NCI-H2107 treated with DMSO at 0.1 percent for 48 hours (cell line): ENCODE measurements at regions not wholly inside any gene's neighbourhood (a gene's known extent, or its start where the extent isn't known, plus 50 kb on each side); places are given as distances from the start of the nearest gene placed in this dataset.
A peak's percentile ranks its signal among the peaks of the same experiment; 100 is the strongest.
"Not testable (repeated sequence)": the region's sequence is repeated elsewhere in the genome, so short reads cannot be mapped to it uniquely, and the experiment has no call there.

Experiments
- DNase-seq: peaks from one replicate; lab custom pipeline; 2025; ENCODE audit not compliant: unreplicated experiment; lab: John Stamatoyannopoulos, UW

- DNase-seq, result no peak
Observed at GRCh38 chr2:84373391-84373790, 85.7 kb downstream of the SUCLG1 start.

DNA sequence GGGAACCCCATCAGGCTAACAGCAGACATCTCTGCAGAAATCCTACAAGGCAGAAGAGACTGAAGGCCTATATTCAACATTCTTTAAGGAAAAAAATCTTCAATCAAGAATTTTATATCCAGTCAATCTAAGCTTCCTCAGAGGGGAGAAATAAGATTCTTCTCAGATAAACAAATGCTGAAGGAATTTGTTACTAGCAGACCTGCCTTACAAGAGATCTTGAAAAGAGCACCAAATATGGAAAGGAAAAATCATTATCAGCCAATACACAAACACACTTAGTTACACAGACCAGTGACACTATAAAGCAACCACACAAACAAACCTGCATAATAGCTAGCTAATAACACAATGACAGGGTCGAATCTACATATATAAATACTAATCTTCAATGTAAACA lies 96.5 kb downstream of the SUCLG1 start:
- no peak for DNase-seq

DNA sequence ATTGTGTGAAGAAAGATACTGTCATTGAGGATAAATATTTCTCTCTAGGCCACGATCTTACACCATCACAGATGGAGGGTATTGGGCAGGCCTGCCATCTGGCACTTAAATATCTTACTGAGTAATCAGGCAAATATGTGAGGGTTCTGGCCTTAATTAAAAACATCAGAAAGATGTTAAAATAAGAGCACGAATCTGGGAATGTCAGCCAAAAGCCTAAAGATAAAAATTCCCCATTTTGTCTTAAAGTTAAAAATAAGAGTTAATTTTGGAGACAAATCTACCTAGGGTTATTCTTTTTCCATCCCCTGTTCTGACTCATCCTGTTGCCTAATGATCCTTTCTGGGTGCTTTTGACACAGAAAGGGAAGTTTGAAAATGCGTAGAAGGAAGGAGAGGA lies 121.0 kb downstream of the SUCLG1 start:
- DNase-seq, result no peak

GRCh38 chr2:84327645-84328249 lies 131.3 kb downstream of the SUCLG1 start:
- DNase-seq, result no peak

DNA sequence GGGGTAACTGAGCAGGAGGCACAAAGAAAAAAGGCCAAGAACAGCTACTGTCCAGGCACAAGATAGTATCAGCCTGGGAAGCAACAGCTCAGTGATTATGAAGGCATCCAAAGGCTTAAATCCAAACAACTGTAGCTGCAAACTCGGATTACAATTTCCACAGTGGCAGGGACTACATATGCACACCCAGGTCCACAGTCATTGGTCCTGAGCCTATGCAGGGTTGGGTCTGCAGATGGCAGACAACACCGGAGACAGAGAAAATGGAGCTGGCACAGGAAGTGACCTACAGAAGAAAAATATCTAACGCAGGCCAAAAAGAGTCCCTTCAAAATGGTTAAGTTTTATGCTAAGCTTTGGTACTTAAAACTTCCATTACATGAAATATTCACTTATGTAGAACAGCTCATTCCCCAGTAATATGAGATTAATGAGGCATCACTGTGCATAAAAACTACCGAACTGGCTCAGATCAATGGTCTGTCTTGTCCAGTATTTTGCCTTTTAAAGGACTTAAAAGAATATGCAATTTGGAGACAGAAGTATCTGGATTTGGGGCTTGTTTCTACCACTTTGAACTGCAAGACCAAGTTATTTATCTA lies 132.1 kb downstream of the SUCLG1 start:
- no peak for DNase-seq

- DNase-seq, result no peak
Observed at GRCh38 chr2:84323890-84324289, 135.2 kb downstream of the SUCLG1 start.

- DNase-seq, result no peak
Observed at GRCh38 chr2:84320940-84321339, 138.1 kb downstream of the SUCLG1 start.

- DNase-seq, result no peak
Observed at GRCh38 chr2:84319581-84319980, 139.5 kb downstream of the SUCLG1 start.

GRCh38 chr2:84317135-84317534 lies 141.9 kb downstream of the SUCLG1 start:
- DNase-seq, result no peak

DNA sequence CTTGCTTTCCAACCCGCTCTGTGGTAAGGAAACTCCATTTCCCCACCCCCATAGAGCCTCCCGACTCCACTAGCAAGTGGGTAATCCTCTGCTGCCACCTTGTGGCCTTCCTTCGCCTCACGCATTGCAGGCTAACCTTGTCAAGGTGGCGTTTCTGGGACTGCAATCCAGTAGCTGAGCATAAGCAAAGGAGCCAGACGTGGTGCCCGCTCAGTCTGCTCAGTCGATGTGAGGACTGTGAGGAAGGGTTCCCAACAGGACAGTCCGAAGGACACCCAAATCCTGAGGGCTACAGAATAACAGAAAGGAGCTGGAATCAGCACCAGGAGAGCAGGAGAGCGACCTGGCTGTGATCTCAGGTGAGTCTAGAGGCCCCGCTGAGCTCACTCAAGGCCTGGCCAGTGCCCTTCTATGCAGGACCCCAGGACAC lies 144.2 kb downstream of the SUCLG1 start:
- peak; percentile 63 for DNase-seq

DNA sequence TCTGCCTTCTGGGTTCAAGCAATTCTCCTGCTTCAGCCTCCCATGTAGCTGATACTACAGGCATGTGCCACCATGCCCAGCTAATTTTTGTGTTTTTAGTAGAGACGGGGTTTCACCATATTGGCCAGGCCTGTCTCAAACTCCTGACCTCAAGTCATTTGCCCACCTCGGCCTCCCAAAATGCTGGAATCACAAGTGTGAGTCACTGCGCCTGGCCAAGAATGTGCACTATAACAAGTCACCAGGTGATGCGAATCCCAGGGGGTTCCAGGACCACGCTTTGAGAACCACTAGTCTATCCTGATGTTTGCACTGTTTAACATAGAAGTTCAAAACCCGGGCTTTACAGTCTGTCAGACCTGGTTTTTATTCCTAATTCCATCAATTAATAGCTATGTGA lies 144.8 kb downstream of the SUCLG1 start:
- DNase-seq, result no peak

- DNase-seq, result no peak
Observed at GRCh38 chr2:84309281-84309680, 149.8 kb downstream of the SUCLG1 start.

GRCh38 chr2:84306361-84306760 lies 152.7 kb downstream of the SUCLG1 start:
- DNase-seq, result no peak

DNA sequence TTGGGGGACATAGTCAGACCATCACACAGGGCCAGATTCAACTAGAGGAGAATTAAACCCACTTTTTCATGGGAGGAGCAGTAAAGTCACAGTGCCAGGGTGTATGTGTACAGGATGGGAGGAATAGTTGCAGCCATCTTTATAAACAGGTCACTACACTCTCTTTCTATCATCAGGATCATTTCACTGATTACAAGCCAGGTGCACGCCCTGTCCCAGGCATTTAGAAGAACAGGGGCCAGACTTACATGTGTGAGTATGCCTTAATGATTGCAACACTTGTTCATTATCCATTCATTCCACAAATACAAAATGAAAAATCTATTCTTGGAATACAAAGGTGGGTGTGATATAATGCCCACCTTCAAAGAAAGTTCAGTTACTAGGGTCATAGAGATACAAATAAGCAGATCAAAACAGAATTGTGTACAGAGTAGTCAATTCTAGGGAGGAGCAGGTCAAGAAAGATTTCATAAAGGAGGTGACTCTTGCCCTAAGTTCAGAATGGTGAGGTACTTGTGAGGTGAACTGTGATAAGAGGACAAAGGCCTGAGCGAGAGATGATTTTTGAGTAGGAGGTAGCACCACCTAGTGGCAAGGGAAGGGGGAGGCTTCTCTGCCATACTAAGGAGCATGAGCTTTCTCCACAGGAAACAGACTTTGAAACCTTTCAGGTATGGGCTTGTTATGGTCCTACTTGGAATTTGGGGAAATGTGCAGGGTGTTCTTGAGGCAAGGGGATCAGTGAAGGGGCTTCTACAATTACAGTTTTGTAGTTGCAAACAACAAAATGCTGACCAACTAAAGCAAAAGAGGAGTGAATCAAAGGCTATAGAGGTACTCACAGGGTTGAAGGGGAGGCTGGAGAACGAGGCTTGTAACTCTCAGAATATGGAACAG lies 156.3 kb downstream of the SUCLG1 start:
- peak; percentile 10 for DNase-seq

DNA sequence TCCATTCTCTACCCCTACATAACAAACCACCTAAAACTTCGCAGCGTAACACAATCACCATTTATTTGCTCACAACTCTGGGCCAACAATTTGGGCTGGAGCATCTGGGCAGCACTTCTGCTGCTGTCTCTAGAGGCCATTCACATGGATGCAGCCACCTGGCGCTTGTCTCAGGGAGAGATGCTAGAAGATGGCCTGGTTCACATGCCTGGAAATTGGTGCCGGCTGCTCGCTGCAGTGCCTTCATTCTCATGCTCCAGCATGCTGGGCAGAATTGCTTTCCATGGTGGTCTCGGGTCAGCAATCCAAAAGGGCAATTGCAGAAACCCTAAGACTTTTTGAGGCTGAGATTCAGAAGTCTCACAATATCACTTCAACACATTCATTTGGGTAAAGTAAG lies 157.4 kb downstream of the SUCLG1 start:
- DNase-seq, result no peak

DNA sequence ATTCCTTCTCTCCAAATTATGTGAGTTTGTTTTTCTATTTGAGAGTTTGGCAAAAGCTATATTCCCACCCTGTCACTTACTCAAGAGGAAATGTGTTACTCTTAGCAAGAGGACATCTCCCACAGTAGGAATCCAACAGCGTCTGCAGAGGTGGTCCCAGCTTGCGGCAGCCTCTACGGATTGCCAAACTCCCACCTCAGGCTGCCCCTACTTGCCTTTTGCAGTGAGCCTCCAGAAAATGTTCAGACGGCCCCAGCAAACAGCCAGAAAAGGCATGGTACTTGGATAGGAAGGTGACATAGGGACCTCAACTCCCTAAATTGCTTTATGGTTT lies 158.4 kb downstream of the SUCLG1 start:
- no peak for DNase-seq

DNA sequence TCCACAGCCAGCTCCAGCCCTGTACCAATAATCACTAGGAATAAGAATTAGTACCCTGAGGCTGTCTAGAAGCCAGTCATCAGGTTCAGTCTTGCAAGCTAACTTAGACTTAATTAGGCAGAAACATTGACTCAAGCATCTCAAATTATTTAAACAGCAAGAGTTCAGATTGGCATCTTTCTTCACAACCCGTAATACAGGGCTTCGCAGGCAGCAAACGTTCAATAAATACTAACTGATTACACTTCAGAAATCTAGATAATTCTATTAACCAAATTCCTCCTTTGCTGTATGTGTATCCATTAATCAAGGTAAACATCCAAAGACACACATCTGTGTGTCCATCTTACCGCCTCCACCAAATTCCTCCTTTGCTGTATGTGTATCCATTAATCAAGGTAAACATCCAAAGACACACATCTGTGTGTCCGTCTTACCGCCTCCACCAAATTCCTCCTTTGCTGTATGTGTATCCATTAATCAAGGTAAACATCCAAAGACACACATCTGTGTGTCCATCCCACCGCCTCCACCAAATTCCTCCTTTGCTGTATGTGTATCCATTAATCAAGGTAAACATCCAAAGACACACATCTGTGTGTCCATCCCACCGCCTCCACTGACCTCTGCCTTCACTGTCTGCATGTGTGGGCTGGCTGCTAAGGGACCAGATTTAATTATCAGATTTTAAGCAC lies 158.9 kb downstream of the SUCLG1 start:
- DNase-seq, result not testable (repeated sequence)

DNA sequence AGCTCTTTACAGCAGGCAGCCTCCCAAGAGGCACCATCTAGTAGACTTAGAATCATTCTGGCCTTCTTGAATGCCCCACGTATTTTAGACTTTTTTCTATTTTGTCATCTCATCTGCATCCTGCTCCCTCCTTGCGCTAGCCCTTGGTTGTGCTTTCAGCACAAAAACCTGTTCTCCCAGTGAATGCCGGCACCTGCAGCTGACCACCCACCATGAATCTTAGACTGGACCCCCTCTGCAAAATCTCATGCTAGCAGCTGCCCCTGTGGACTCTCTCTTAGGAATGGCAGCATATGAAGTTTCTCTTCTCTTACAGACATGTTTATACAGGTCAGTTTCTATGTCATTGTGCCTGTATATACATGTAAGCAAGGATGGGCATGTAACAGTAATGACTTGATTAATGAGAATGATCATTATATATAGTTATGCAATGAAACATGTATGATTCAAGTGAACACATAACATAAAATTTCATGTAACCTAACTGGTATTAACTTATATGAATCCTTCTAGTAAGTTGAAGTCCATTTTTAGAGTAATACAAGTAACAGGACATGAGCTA lies 159.8 kb downstream of the SUCLG1 start:
- DNase-seq, result no peak

DNA sequence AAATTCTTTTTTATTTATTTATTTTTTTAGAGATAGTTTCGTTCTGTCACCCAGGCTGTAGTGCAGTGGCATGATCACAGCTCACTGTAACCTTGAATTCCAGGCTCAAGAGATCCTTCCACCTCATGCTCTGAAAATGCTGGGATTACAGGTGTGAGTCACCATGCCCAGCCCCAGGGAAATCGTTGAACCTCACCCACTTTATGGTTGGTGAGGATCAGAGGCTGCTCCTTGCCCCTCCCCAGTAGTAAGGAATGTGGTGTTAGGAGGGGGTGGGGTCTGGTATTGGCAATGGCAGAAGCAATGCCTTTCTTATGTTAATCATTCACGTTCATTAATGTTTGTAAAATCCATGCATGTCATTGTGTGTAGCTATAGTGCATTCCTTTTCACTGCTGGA lies 161.9 kb downstream of the SUCLG1 start:
- DNase-seq, result no peak

DNA sequence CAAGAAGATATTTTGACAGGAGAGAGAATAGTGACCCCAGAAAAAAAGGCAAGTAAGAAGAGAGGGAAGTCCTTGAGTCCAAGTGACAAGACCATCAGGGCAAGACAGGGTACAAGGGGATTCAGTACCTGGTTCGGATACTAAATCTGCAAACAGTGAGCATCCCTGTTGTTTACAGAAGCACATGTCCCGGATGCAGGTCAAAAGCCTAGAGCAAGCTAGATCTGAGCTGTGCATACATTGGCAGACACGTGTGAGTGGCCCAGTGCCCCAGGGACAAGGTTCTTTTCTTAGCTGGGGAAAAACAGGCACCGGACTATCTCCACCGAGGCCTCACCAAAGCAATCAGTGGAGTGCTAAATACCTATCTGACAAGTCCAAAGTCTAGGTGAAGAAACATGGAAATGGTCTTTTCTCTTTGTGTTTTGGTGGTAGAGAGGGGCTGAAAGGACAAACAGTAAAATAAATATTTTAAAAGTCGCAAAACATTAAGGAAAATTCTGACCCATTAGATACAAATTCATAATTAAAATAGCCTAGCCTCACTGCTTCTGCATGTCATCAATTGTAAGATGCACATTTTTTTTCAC lies 165.2 kb downstream of the SUCLG1 start:
- DNase-seq, result no peak

- DNase-seq, result no peak
Observed at GRCh38 chr2:84292545-84292944, 166.5 kb downstream of the SUCLG1 start.
